ENCODE measurements at regions not wholly inside any gene's neighbourhood (a gene's known extent, or its start where the extent isn't known, plus 50 kb on each side); places are given as distances from the start of the nearest gene placed in this dataset.

- TF ChIP-seq CTCF (optimal IDR thresholded peaks at IDR 0.05 in 1 of 3, IDR thresholded peaks at IDR 0.05 in 1 of 3, conservative IDR thresholded peaks at IDR 0.05 in 1 of 3; ENCODE audit: extremely low read depth in 1 of 3, insufficient read depth in 2 of 3, low read length in 3 of 3) = no peak
- TF ChIP-seq EZH2 (IDR thresholded peaks at IDR 0.05; ENCODE audit: low read length) = no peak
Observed at GRCh38 chr21:28767523-28767922, 225.2 kb downstream of the LTN1 start.
